GM21367 (cell line): ENCODE measurements at regions not wholly inside any gene's neighbourhood (a gene's known extent, or its start where the extent isn't known, plus 50 kb on each side); places are given as distances from the start of the nearest gene placed in this dataset.

ENCODE experiments used
- ATAC-seq: cut with Tn5 transposase; IDR thresholded peaks from one replicate; pipeline ENCODE4 v1.9.1; 2021; ENCODE audit not compliant: unreplicated experiment

GRCh38 chr2:455015-455705, 167.3 kb upstream of the ALKAL2 start:
- no peak for ATAC-seq

- no peak for ATAC-seq
Measured at GRCh38 chr2:453132-453531, 165.2 kb upstream of the ALKAL2 start.

GRCh38 chr2:451495-451894, 163.6 kb upstream of the ALKAL2 start:
- no peak for ATAC-seq

GRCh38 chr2:449246-450067, 161.6 kb upstream of the ALKAL2 start:
- no peak for ATAC-seq

GRCh38 chr2:447902-448665, 160.2 kb upstream of the ALKAL2 start:
- no peak for ATAC-seq

GRCh38 chr2:446963-447530, 159.2 kb upstream of the ALKAL2 start:
- no peak for ATAC-seq

GRCh38 chr2:446303-446874, 158.5 kb upstream of the ALKAL2 start:
- no peak for ATAC-seq

- ATAC-seq = no peak
Measured at GRCh38 chr2:445896-446295, 158.0 kb upstream of the ALKAL2 start.

- no peak for ATAC-seq
Measured at GRCh38 chr2:444937-445884, 157.3 kb upstream of the ALKAL2 start.

GRCh38 chr2:443741-444140, 155.8 kb upstream of the ALKAL2 start:
- ATAC-seq = no peak

- no peak for ATAC-seq
Measured at GRCh38 chr2:443216-443615, 155.3 kb upstream of the ALKAL2 start.

GRCh38 chr2:441258-442022, 153.5 kb upstream of the ALKAL2 start:
- peak; percentile 43 for ATAC-seq

GRCh38 chr2:440403-440740, 152.5 kb upstream of the ALKAL2 start:
- ATAC-seq = no peak

- no peak for ATAC-seq
Measured at GRCh38 chr2:439556-440402, 151.9 kb upstream of the ALKAL2 start.

GRCh38 chr2:439077-439476, 151.2 kb upstream of the ALKAL2 start:
- no peak for ATAC-seq

- ATAC-seq = peak; percentile 99
Measured at GRCh38 chr2:437756-438393, 150.0 kb upstream of the ALKAL2 start.

- no peak for ATAC-seq
Measured at GRCh38 chr2:437180-437579, 149.3 kb upstream of the ALKAL2 start.

GRCh38 chr2:436205-436604, 148.3 kb upstream of the ALKAL2 start:
- ATAC-seq = no peak
